ENCODE measurements at regions not wholly inside any gene's neighbourhood (a gene's known extent, or its start where the extent isn't known, plus 50 kb on each side); places are given as distances from the start of the nearest gene placed in this dataset.

GRCh38 chr2:2571301-2572150 lies 240.5 kb upstream of the MYT1L start:
- DNase-seq (ENCODE audit: low read depth) = no peak

DNA sequence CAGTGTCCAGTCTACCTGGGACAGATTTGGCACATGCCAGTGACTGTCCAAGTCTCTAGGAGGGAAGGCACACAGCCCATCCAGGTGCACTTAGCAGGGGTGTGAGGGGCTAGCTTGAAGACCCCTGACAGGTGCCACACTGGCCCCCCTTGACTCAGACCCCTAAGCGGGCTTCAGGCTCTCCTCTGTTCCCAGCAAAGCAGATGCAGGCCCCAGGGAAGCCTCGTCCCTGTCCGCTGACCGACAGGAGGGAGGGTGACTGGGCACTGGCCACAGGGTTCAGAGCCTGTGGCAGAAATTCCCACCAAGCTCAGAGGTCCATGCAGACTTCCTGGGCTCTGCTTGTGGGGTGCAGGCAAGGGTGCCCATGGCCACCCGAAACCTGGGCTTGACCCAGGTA lies 239.8 kb upstream of the MYT1L start:
- no peak for DNase-seq (ENCODE audit: low read depth)

DNA sequence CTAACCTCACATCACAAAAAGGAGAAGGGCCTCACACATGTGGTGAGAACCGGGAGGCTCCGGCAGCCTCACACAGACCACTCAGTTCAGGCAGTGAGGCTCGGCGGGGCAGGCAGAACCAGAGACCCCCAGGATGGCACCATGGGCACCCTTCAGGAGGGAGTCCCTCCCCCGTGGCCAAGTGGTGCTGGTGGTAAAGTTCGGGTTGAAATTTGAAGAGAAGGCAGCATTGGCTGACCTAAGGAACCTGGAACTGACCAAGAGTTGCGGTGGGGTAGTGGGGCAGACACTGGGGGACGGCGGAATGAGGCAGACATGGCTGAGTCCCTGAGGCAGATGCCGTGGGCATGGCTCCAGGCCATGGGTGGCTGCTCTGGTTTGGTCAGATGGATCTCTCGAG lies 239.3 kb upstream of the MYT1L start:
- no peak for DNase-seq (ENCODE audit: low read depth)

- DNase-seq (ENCODE audit: low read depth) = no peak
These were observed 238.8 kb upstream of the MYT1L start for GRCh38 chr2:2569836-2570235.

GRCh38 chr2:2569306-2569705 lies 238.2 kb upstream of the MYT1L start:
- no peak for DNase-seq (ENCODE audit: low read depth)

DNA sequence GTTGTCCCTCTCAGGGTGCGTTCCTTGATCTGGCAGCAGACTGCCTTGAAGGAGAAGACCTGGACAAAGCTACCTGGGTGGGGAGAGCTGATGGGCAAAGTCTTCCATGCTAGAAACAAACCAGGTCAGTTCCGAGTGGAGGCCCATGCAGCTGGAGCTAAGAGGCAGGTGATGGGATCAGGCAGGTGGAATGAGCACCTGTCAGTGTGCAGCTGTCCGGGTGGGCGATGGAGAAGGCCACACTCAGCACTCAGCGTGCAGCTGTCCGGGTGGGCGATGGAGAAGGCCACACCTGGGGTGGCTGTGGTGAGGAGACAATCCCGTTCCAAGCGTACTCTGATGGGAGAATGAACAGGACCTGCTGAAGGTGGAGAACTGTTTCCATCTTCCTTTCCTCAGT lies 237.3 kb upstream of the MYT1L start:
- no peak for DNase-seq (ENCODE audit: low read depth)

GRCh38 chr2:2567776-2568175 lies 236.7 kb upstream of the MYT1L start:
- DNase-seq (ENCODE audit: low read depth) = no peak

- DNase-seq (ENCODE audit: low read depth) = no peak
These were observed 235.6 kb upstream of the MYT1L start for GRCh38 chr2:2566396-2567323.

- no peak for DNase-seq (ENCODE audit: low read depth)
These were observed 234.6 kb upstream of the MYT1L start for GRCh38 chr2:2565671-2566070.

DNA sequence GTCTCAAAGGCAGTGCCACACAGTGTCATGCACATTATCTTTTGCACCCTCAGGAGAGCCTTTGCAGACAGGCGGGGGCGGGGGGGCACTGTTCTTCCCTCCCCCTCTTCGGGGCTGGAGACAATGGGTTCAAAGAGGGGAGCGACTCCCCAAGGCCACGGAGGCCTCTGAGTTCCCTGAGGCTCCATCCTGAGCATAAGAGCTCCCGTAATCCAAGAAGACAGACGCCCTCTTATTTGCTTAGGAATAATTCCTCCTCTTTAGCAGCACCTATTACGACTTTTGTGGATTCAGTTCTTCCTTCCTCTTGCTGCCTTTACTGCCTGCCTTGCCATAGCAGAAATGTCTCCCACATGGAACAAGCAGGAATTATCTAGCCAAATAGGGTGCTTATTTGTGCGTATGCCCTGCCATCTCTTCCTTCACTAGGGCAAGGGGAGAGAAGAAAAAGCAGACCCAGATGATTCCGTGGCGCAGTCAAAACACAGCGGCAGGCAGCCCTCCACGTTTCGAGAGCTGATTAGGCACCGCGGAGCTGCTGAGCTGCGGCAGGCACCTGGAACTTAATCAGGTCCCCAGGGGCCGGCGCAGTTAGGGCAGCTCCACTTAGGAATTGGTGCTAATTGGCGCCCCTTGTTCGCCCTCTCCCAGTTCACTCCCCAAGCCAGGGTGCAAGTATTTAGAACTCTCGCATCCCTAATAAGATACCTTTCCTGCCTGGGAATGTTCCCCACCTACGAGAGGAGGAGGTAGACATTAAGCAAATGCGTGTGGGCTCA lies 233.4 kb upstream of the MYT1L start:
- no peak for DNase-seq (ENCODE audit: low read depth)

DNA sequence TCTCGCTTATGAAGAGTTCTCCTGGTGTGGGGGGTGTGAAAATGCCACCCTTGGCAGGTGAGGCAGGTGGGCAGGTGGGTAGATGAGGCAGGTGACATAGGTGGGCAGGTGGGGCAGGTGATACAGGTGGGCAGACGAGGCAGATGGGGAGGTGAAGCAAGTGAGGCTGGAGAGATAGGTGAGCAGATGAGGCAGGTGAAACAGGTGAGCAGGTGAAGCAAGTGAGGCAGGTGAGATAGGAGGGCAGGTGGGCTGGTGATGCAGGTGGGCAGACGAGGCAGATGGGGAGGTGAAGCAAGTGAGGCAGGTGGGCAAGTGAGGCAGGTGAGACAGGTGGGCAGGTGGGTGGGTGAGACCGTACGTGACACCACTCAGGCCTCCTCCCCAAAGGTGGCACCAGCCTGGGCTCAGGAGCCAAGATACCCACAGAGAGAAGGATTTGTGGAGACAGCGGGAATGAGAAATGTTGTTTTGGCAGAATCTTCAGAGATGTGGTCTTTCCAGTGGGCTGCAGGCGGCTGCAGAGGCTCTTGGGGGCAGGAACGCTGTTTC lies 232.3 kb upstream of the MYT1L start:
- no peak for DNase-seq (ENCODE audit: low read depth)

DNA sequence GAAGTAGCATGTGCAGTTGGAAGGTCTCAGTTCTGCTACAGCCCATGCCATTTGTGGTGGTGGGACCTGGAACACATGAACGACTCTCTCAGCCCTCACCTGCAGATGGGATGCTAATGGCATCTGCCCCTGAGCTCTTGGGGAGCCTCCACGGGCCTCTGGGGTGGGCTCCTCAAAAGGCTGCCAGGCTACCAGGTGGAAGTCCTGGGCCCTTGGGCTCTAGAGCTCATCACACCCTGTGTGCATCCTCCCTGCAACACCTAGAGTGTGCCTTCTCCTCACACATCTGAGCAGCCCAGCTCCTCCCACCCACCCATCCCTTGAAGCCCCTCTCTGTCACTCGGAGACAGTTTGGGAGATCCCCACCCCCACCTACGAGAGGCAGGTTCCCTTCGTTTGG lies 231.8 kb upstream of the MYT1L start:
- DNase-seq (ENCODE audit: low read depth) = no peak

GRCh38 chr2:2561346-2562095 lies 230.4 kb upstream of the MYT1L start:
- no peak for DNase-seq (ENCODE audit: low read depth)

- no peak for DNase-seq (ENCODE audit: low read depth)
These were observed 229.4 kb upstream of the MYT1L start for GRCh38 chr2:2560374-2561015.

DNA sequence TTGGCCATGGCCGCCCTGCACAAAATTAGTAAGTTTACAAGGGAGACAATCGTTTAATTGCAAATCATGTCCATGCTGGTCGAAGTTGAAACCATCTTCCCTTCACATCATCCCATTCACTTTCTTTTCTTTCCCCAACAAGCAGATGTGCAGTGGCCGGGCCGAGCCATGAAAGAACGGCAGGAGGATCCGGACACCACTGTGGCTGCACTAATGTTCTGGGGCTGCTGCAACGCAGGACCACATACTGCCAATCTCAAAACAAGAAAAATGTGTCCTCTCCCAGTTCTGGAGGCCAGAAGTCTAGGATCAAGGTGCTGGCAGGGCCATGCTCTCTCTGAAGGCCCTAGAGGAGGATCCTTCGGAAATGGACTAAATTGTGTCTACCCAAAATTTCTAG lies 227.4 kb upstream of the MYT1L start:
- no peak for DNase-seq (ENCODE audit: low read depth)

GRCh38 chr2:2557475-2557874 lies 226.4 kb upstream of the MYT1L start:
- DNase-seq (ENCODE audit: low read depth) = no peak

DNA sequence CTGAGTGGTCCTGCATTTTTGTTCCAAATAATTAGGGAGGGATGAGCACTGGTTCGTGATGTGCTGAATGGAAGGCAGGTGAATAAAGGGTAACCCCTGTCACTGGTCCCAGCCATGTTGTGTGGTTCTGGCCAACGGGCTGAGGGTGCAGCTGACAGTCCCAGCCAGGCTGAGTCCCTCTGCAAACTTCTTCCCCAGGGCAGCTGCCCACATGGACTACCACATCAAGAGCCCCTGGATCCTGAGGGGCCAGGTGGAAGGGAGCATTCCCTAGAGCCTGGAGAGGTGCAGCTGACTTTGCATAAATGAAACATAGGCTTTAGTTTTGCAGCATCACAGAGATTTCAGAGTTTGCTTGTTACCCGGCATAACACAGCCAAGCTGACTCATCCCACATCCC lies 219.8 kb upstream of the MYT1L start:
- no peak for DNase-seq (ENCODE audit: low read depth)

DNA sequence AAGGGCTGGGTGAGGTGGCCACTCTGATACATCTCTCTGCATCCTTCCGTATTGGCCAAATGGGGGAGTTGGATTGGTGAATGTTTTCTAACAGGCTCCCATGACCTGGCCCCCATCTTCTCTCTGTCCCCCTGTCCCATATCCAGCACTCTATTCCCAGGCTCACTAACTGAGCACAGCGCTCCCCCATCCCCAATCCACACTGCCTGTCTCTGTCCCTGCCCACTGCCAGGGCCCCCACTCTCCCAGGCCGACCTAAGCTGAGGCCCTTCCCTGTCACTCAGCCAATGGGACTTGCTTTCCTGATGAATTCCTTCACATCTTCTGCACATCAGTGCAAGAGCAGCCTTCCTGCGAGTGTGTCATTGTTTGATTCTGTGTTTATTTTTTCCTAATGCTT lies 216.8 kb upstream of the MYT1L start:
- no peak for DNase-seq (ENCODE audit: low read depth)

DNA sequence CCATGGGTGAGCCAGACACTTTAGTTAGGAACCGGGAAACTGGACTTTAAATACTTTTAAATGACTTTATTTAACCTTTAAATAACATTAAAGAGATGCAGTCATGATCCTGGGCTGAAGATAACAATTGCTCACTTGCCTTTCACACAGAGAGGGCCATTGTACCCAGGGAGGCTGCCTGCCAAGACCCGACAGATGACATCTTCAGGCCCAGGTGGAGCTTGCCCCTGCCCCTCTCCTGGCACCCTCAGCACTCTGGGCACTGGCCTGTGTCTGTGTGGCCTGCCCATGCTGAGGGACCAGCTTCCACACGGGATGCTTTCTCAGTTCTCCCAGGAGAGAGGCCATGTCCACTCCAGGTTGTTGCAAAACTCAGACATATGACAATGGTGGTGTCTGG lies 216.4 kb upstream of the MYT1L start:
- DNase-seq (ENCODE audit: low read depth) = no peak

DNA sequence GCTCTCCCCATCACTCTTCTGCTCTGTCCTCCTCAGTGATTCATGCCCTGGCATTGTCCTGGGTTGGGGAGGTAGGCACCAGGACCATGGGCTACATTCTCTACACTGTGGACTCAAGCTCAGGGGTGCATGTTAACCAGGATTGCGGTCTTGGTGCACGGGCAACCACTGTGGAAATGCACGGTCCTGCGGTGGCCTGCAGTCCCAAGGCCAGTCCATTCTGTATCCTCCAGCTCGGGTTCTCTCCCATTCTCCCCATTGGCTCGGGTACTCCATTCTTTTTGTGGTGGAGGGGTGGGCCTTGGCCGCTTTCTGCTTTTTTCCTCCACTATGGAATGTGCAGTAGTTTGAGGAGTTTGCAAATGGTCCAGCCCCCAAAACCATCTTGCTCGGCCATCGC lies 215.0 kb upstream of the MYT1L start:
- no peak for DNase-seq (ENCODE audit: low read depth)
